ENCODE measurements at regions not wholly inside any gene's neighbourhood (a gene's known extent, or its start where the extent isn't known, plus 50 kb on each side); places are given as distances from the start of the nearest gene placed in this dataset.

DNA sequence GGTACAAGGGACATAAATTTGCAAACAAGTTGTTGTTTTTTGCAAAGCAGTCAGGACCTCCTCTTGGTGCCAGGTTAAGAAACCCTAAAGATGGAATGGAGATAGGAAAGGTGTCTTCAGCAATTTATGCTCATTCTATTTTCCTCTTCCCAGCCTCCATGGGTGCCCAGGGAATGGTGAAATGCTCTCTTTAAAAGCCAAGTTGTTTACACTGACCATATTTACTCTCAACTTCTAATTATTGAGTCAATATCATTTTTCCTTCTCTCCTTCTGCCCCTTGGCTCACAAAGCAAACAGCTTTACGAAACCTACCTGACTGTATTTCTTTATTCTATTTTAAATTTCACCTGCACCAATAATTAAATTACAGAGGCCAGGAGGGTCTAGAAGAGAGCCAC lies 138.5 kb upstream of the IRX3 start:
- Histone ChIP-seq H3K23ac (ENCODE audit: low read length) (no peak overlapping the region), H3K4ac (ENCODE audit: low read depth, low read length) (no peak overlapping the region), H4K8ac (ENCODE audit: low read depth, low read length) (no peak overlapping the region), H3K27me3 (ENCODE audit: insufficient read depth, low read length) (no peaks in the 10 kb centered on the region), H2AFZ (ENCODE audit: insufficient read depth, low read length, poor library complexity) (no peak overlapping the region), H3K79me2 (ENCODE audit: control insufficient read depth, insufficient read depth, low read length, poor library complexity) (no peaks in the 10 kb centered on the region), H3K18ac (ENCODE audit: low read length) (no peak overlapping the region), H2AK5ac (ENCODE audit: low read length) (no peak overlapping the region), H2BK12ac (ENCODE audit: low read length) (no peak overlapping the region), H2BK5ac (ENCODE audit: low read depth, low read length, poor library complexity) (no peak overlapping the region), H3K9ac (ENCODE audit: low read length) (no peak overlapping the region), H2BK120ac (ENCODE audit: insufficient read depth, low read length, poor library complexity) (no peak overlapping the region), H3K4me1 (ENCODE audit: control insufficient read depth in 1 of 2, insufficient read depth in 2 of 2, low read length in 2 of 2) (peaks cover 4% of the 10 kb centered on the region in 2 experiments), H3K36me3 (ENCODE audit: control insufficient read depth in 1 of 2, insufficient read depth in 2 of 2, low read length in 2 of 2) (no peaks in the 10 kb centered on the region), H3K14ac (ENCODE audit: low read length) (no peak overlapping the region), H3K27ac (ENCODE audit: low read depth, low read length) (no peak overlapping the region), H4K91ac (ENCODE audit: low read depth, low read length) (no peak overlapping the region), H3K4me3 (ENCODE audit: low read depth, low read length) (no peak overlapping the region), H3K79me1 (ENCODE audit: low read length) (no peaks in the 10 kb centered on the region), H3K9me3 (ENCODE audit: insufficient read depth, low read depth, low read length) (peaks cover 3% of the 10 kb centered on the region), H3K4me2 (ENCODE audit: low read length) (no peak overlapping the region), H4K12ac (ENCODE audit: low read depth, low read length) (no peak overlapping the region)
- no CpG with 5 or more reads among the region's 1 CpG for WGBS (ENCODE audit: extremely low coverage, insufficient coverage, insufficient read length)
- no peak for DNase-seq

GRCh38 chr16:54424043-54424451 lies 137.5 kb upstream of the IRX3 start:
- H4K91ac ChIP-seq (ENCODE audit: low read depth, low read length) = no peak overlapping the region
- no peak overlapping the region for H3K4ac ChIP-seq (ENCODE audit: low read depth, low read length)
- no peak overlapping the region for H3K18ac ChIP-seq (ENCODE audit: low read length)
- peaks cover 4% of the 10 kb centered on the region in 2 experiments for H3K4me1 ChIP-seq (ENCODE audit: control insufficient read depth in 1 of 2, insufficient read depth in 2 of 2, low read length in 2 of 2)
- no peaks in the 10 kb centered on the region for H3K79me2 ChIP-seq (ENCODE audit: control insufficient read depth, insufficient read depth, low read length, poor library complexity)
- no peak overlapping the region for H4K8ac ChIP-seq (ENCODE audit: low read depth, low read length)
- H2AFZ ChIP-seq (ENCODE audit: insufficient read depth, low read length, poor library complexity) = no peak overlapping the region
- H2BK5ac ChIP-seq (ENCODE audit: low read depth, low read length, poor library complexity) = no peak overlapping the region
- H3K9ac ChIP-seq (ENCODE audit: low read length) = no peak overlapping the region
- no peak overlapping the region for H3K4me2 ChIP-seq (ENCODE audit: low read length)
- H3K23ac ChIP-seq (ENCODE audit: low read length) = no peak overlapping the region
- no peaks in the 10 kb centered on the region for H3K36me3 ChIP-seq (ENCODE audit: control insufficient read depth in 1 of 2, insufficient read depth in 2 of 2, low read length in 2 of 2)
- no peaks in the 10 kb centered on the region for H3K79me1 ChIP-seq (ENCODE audit: low read length)
- no peak overlapping the region for H3K4me3 ChIP-seq (ENCODE audit: low read depth, low read length)
- peaks cover 3% of the 10 kb centered on the region for H3K9me3 ChIP-seq (ENCODE audit: insufficient read depth, low read depth, low read length)
- H3K14ac ChIP-seq (ENCODE audit: low read length) = no peak overlapping the region
- peak; percentile 96 to 98 for DNase-seq
- WGBS (ENCODE audit: extremely low coverage, insufficient coverage, insufficient read length) = no CpG with 5 or more reads among the region's 5 CpGs
- H2BK120ac ChIP-seq (ENCODE audit: insufficient read depth, low read length, poor library complexity) = no peak overlapping the region
- H3K27ac ChIP-seq (ENCODE audit: low read depth, low read length) = no peak overlapping the region
- no peak overlapping the region for H2BK12ac ChIP-seq (ENCODE audit: low read length)
- H2AK5ac ChIP-seq (ENCODE audit: low read length) = no peak overlapping the region
- H4K12ac ChIP-seq (ENCODE audit: low read depth, low read length) = no peak overlapping the region
- no peaks in the 10 kb centered on the region for H3K27me3 ChIP-seq (ENCODE audit: insufficient read depth, low read length)

DNA sequence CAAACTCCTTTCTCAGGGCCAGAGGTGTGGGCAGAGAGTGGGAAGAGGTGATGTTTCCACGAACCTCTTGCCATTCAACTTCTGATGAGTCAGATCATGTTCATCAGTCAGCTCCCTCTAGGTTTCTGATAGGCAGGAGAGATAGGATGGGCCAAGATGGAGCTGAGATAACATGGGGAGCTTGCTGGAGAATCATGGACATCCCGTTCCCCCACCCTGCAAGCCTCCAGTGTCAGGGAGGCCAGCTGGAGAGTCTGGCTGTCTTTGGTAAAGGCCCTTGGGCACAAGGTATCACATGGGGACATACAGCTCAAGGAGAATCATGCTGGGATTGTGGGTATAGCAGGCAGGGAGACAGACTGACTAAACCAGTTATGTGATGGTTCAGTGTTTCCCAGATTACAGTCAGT lies 136.0 kb upstream of the IRX3 start:
- H3K4me1 ChIP-seq (ENCODE audit: control insufficient read depth in 1 of 2, insufficient read depth in 2 of 2, low read length in 2 of 2) = peaks cover 4% of the 10 kb centered on the region in 2 experiments
- DNase-seq = peak; percentile 85 to 90
- no peak overlapping the region for H3K4ac ChIP-seq (ENCODE audit: low read depth, low read length)
- no peak overlapping the region for H3K4me3 ChIP-seq (ENCODE audit: low read depth, low read length)
- no peak overlapping the region for H3K14ac ChIP-seq (ENCODE audit: low read length)
- H3K23ac ChIP-seq (ENCODE audit: low read length) = no peak overlapping the region
- H3K4me2 ChIP-seq (ENCODE audit: low read length) = no peak overlapping the region
- H3K36me3 ChIP-seq (ENCODE audit: control insufficient read depth in 1 of 2, insufficient read depth in 2 of 2, low read length in 2 of 2) = no peaks in the 10 kb centered on the region
- no peak overlapping the region for H2BK12ac ChIP-seq (ENCODE audit: low read length)
- no CpG with 5 or more reads among the region's 2 CpGs for WGBS (ENCODE audit: extremely low coverage, insufficient coverage, insufficient read length)
- no peak overlapping the region for H4K8ac ChIP-seq (ENCODE audit: low read depth, low read length)
- no peaks in the 10 kb centered on the region for H3K9me3 ChIP-seq (ENCODE audit: insufficient read depth, low read depth, low read length)
- no peak overlapping the region for H2BK120ac ChIP-seq (ENCODE audit: insufficient read depth, low read length, poor library complexity)
- H3K79me1 ChIP-seq (ENCODE audit: low read length) = no peaks in the 10 kb centered on the region
- no peak overlapping the region for H2AK5ac ChIP-seq (ENCODE audit: low read length)
- H3K9ac ChIP-seq (ENCODE audit: low read length) = no peak overlapping the region
- H3K18ac ChIP-seq (ENCODE audit: low read length) = no peak overlapping the region
- no peak overlapping the region for H4K91ac ChIP-seq (ENCODE audit: low read depth, low read length)
- H2AFZ ChIP-seq (ENCODE audit: insufficient read depth, low read length, poor library complexity) = no peak overlapping the region
- H4K12ac ChIP-seq (ENCODE audit: low read depth, low read length) = no peak overlapping the region
- H3K27me3 ChIP-seq (ENCODE audit: insufficient read depth, low read length) = no peaks in the 10 kb centered on the region
- no peak overlapping the region for H3K27ac ChIP-seq (ENCODE audit: low read depth, low read length)
- no peaks in the 10 kb centered on the region for H3K79me2 ChIP-seq (ENCODE audit: control insufficient read depth, insufficient read depth, low read length, poor library complexity)
- no peak overlapping the region for H2BK5ac ChIP-seq (ENCODE audit: low read depth, low read length, poor library complexity)

- Histone ChIP-seq H3K27ac (ENCODE audit: low read depth, low read length) (no peak overlapping the region), H3K23ac (ENCODE audit: low read length) (no peak overlapping the region), H2AK5ac (ENCODE audit: low read length) (no peak overlapping the region), H3K9me3 (ENCODE audit: insufficient read depth, low read depth, low read length) (no peaks in the 10 kb centered on the region), H4K12ac (ENCODE audit: low read depth, low read length) (no peak overlapping the region), H3K27me3 (ENCODE audit: insufficient read depth, low read length) (no peaks in the 10 kb centered on the region), H3K4me3 (ENCODE audit: low read depth, low read length) (no peak overlapping the region), H2AFZ (ENCODE audit: insufficient read depth, low read length, poor library complexity) (no peak overlapping the region), H3K9ac (ENCODE audit: low read length) (no peak overlapping the region), H3K79me1 (ENCODE audit: low read length) (no peaks in the 10 kb centered on the region), H3K14ac (ENCODE audit: low read length) (no peak overlapping the region), H4K8ac (ENCODE audit: low read depth, low read length) (no peak overlapping the region), H2BK120ac (ENCODE audit: insufficient read depth, low read length, poor library complexity) (no peak overlapping the region), H3K4ac (ENCODE audit: low read depth, low read length) (no peak overlapping the region), H3K36me3 (ENCODE audit: control insufficient read depth in 1 of 2, insufficient read depth in 2 of 2, low read length in 2 of 2) (no peaks in the 10 kb centered on the region), H3K4me2 (ENCODE audit: low read length) (no peak overlapping the region), H4K91ac (ENCODE audit: low read depth, low read length) (no peak overlapping the region), H3K79me2 (ENCODE audit: control insufficient read depth, insufficient read depth, low read length, poor library complexity) (no peaks in the 10 kb centered on the region), H2BK12ac (ENCODE audit: low read length) (no peak overlapping the region), H3K18ac (ENCODE audit: low read length) (no peak overlapping the region), H3K4me1 (ENCODE audit: control insufficient read depth in 1 of 2, insufficient read depth in 2 of 2, low read length in 2 of 2) (peaks cover 4% of the 10 kb centered on the region in 2 experiments), H2BK5ac (ENCODE audit: low read depth, low read length, poor library complexity) (no peak overlapping the region)
- no CpG with 5 or more reads among the region's 3 CpGs for WGBS (ENCODE audit: extremely low coverage, insufficient coverage, insufficient read length)
- DNase-seq = no peak
Observed at GRCh38 chr16:54422159-54422558, 135.6 kb upstream of the IRX3 start.

Data from trophoblast cell (in vitro differentiated cells and primary cell).